ENCODE measurements at regions not wholly inside any gene's neighbourhood (a gene's known extent, or its start where the extent isn't known, plus 50 kb on each side); places are given as distances from the start of the nearest gene placed in this dataset.

GRCh38 chr1:72366466-72366865, 84.1 kb upstream of the NEGR1 start:
- DNase-seq, result no peak

- no peak for DNase-seq
Observed at GRCh38 chr1:72365693-72366092, 83.4 kb upstream of the NEGR1 start.

- no peak for DNase-seq
Observed at GRCh38 chr1:72362538-72362937, 80.2 kb upstream of the NEGR1 start.

- no peak for DNase-seq
Observed at GRCh38 chr1:72357411-72357810, 75.1 kb upstream of the NEGR1 start.

- DNase-seq, result no peak
Observed at GRCh38 chr1:72355899-72356298, 73.6 kb upstream of the NEGR1 start.

GRCh38 chr1:72341661-72342060, 59.3 kb upstream of the NEGR1 start:
- DNase-seq, result no peak

- DNase-seq, result no peak
Observed at GRCh38 chr1:72336776-72337175, 54.4 kb upstream of the NEGR1 start.
